ENCODE measurements at regions not wholly inside any gene's neighbourhood (a gene's known extent, or its start where the extent isn't known, plus 50 kb on each side); places are given as distances from the start of the nearest gene placed in this dataset.

DNA sequence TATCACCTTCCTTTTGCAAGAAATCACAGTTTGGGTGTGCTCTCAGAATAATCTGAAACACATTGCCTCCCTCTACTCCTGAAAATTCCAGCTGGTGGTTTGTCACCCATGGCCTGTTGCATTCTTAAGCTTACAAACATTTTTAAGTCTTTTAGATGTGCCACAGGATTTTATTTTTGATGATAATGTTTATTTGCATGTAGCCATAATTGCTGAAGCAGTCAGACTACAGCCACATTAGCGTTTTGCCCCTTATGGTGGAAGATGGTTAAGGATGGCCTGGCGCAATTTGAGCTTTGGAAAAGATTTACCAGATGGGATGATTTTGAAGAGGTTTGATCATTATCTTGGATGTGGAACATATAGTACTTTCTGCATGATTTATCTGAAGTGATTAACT lies 439.5 kb downstream of the MEIS1 start:
- intact Hi-C loops (cut with micrococcal nuclease) = no loop called here
- Mint-ChIP-seq H3K27me3 (no peaks in the 10 kb centered on the region), H3K4me1 (ENCODE audit: low read depth) (no peaks in the 10 kb centered on the region), H3K4me3 (no peak overlapping the region), H3K27ac (no peak overlapping the region), H3K9me3 (peaks cover 4% of the 10 kb centered on the region), H3K36me3 (no peaks in the 10 kb centered on the region)
- no peak for DNase-seq
- POLR2A ChIA-PET = no interaction called here
- CTCF ChIA-PET = no interaction called here

DNA sequence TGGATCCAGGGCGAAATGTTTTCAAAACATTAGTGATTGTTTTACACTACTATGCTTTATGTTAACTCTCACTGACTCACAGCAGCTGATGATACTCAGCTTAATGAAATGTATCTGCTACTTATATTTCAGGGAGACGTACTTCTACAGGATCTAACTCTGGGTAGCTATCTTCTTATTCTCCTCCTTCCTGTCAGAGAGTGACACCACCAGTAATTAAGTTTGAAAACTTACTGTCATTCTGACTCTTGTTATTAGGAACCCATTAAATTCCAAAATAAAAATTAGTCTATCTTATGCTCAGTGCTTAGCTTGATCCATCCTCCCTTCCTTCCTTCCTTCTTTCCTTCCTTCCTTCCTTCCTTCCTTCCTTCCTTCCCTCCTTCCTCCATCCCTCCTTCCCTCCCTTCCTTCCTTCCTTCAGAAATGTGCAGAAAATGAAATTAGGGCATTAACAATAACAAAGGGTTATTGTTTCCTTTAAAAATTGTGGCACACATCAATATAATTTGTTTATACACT lies 441.1 kb downstream of the MEIS1 start:
- Mint-ChIP-seq H3K27me3 (no peaks in the 10 kb centered on the region), H3K36me3 (no peaks in the 10 kb centered on the region), H3K9me3 (no peaks in the 10 kb centered on the region), H3K27ac (no peak overlapping the region), H3K4me3 (no peak overlapping the region), H3K4me1 (ENCODE audit: low read depth) (no peaks in the 10 kb centered on the region)
- POLR2A ChIA-PET = no interaction called here
- no peak for DNase-seq
- CTCF ChIA-PET = no interaction called here
- intact Hi-C loops (cut with micrococcal nuclease) = no loop called here

DNA sequence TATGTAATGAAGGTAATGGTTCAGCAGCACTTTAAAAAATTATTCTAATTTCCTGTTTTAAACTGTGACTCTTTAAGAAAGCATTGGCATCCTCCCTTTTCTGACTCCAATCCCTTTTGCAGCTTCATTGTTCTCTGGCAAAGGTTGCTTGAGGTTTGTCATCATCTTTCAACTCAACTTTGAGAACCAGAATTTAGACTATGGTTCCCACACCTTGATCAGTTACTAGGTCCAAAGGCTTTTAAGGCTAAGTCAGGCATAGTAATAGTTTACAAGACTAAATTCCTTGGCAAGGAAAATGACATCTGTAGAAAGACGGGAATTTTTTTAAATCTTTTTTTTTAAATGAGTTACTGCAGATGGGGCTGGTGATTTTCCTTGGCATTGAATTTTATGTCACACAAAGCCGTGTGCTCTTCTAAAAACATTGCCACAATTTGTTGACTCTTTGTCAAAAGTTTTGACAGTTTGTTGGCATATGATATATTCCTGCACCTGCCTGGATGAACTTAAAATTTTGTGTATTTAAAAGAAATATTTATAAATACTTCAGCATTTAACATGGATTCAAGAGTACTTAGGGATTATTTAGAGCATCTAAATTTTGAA lies 451.0 kb downstream of the MEIS1 start:
- H3K4me1 Mint-ChIP-seq (ENCODE audit: low read depth) = no peaks in the 10 kb centered on the region
- H3K27me3 Mint-ChIP-seq = peaks cover 2% of the 10 kb centered on the region
- no peak overlapping the region for H3K4me3 Mint-ChIP-seq
- H3K9me3 Mint-ChIP-seq = peaks cover 7% of the 10 kb centered on the region
- DNase-seq = no peak
- no peaks in the 10 kb centered on the region for H3K36me3 Mint-ChIP-seq
- intact Hi-C loops (cut with micrococcal nuclease) = no loop called here
- POLR2A ChIA-PET = no interaction called here
- CTCF ChIA-PET = no interaction called here
- no peak overlapping the region for H3K27ac Mint-ChIP-seq

DNA sequence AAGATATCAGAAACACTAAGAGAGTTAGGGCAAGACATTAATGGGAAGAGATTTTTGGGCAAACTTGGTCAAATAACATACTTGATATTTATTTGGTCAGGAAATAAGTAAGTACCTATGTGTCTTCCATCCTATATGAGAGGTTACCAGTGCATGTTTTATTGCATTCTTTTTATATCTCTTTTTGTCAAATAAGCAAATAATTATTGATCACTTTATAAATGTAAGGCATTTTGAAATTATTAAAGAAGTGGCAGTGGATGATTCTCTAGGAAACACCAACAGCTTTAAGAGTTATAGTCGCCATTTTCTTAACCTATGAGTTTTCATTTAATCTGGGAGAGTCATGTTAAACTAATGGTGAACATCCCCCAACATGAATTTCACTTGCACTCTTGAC lies 453.3 kb downstream of the MEIS1 start:
- Mint-ChIP-seq H3K4me3 (no peak overlapping the region), H3K9me3 (peaks cover 7% of the 10 kb centered on the region), H3K27ac (no peak overlapping the region), H3K4me1 (ENCODE audit: low read depth) (no peaks in the 10 kb centered on the region), H3K27me3 (peaks cover 2% of the 10 kb centered on the region), H3K36me3 (no peaks in the 10 kb centered on the region)
- CTCF ChIA-PET = no interaction called here
- intact Hi-C loops (cut with micrococcal nuclease) = no loop called here
- DNase-seq = no peak
- POLR2A ChIA-PET = no interaction called here

DNA sequence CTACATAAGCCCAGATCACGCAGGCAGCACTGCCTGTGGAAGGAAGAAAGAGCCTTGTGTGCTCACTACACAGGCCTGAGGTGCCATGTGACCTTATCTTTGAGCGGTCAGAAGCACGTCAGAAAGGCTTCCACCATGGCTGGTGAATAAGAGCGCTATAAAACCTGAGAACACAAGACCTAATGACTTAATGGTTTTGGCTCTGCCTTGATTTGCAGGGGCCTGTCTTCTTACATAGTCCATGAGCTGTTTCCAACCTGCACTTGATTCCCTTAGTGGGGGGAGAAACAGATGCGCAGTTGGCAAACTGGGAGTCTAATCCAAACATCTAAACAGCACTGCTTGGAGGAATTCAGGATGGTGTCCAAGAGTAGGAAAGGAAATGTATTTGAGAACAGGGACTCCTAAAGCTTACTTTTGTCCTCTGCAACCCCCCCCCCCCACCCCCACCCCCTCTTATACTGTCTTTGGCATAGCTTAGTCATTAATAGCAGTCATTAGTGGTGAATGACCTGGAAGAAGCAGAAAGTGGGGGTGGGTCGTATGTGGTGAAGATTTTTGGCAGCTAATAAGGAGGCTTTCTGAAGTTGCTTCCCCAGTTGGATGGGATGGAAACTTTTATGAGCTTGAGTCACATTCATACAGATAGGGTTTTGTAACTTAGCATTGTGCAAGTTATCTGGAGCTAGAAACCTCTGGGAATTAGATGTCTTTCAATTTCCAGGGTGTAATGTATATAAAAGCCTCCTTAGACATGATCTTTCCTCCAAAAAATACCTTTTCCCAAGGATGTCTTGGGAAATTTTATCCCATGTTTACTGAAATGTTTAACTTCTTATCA lies 454.1 kb downstream of the MEIS1 start:
- H3K27me3 Mint-ChIP-seq = peaks cover 2% of the 10 kb centered on the region

DNA sequence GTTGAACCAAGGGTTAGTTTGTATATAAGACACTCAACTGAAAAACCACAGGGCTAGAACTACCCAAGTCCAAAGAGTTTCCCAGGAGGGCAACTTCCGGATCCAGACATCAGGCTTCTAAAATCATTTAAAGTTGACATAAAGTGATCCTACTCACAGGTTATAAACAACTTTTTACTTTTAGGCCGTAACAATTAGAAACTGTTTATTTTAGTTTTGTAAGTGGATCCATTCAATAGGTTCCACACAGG lies 454.6 kb downstream of the MEIS1 start:
- H3K27me3 Mint-ChIP-seq = peaks cover 2% of the 10 kb centered on the region

More for the DNA sequence above, 454.1 kb downstream of the MEIS1 start:
- intact Hi-C loops (cut with micrococcal nuclease) = no loop called here
- no peak overlapping the region for H3K4me3 Mint-ChIP-seq
- no peak for DNase-seq
- no peaks in the 10 kb centered on the region for H3K4me1 Mint-ChIP-seq (ENCODE audit: low read depth)
- ChIA-PET POLR2A (no interaction called here), CTCF (no interaction called here)
- H3K27ac Mint-ChIP-seq = no peak overlapping the region
- no peaks in the 10 kb centered on the region for H3K36me3 Mint-ChIP-seq
- peaks cover 7% of the 10 kb centered on the region for H3K9me3 Mint-ChIP-seq

DNA sequence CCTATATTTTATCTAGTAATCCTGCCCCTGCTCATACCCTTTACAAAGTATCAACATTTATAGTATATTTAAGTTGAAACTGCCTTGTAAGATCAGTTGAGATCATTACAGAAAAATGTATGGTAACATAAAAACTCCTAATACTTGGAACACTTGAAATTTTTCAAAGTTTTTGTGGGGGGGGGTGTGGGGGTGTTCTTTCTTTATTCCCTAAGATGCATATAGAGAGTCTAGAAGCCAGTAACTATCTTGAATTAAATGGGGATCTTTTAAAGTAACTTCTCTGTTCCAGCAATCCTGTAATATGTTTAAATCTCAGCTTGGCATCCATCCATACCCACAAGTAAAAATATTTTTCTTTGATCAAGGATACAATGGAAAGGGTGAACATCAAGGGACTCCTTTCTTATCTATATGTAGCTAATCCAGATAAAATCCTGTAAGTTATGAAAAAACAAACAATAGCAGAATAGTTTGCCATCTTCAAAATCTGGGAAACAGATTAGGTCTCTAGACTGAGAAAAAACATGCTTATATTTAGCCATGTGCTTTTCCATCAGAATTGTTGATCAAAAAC lies 455.3 kb downstream of the MEIS1 start:
- CTCF ChIA-PET = no interaction called here
- no peak overlapping the region for H3K4me3 Mint-ChIP-seq

More for the DNA sequence above, 454.6 kb downstream of the MEIS1 start:
- Mint-ChIP-seq H3K4me3 (no peak overlapping the region), H3K27ac (no peak overlapping the region), H3K4me1 (ENCODE audit: low read depth) (no peaks in the 10 kb centered on the region), H3K36me3 (no peaks in the 10 kb centered on the region), H3K9me3 (peaks cover 7% of the 10 kb centered on the region)
- CTCF ChIA-PET = no interaction called here
- intact Hi-C loops (cut with micrococcal nuclease) = no loop called here
- POLR2A ChIA-PET = no interaction called here
- no peak for DNase-seq

DNA sequence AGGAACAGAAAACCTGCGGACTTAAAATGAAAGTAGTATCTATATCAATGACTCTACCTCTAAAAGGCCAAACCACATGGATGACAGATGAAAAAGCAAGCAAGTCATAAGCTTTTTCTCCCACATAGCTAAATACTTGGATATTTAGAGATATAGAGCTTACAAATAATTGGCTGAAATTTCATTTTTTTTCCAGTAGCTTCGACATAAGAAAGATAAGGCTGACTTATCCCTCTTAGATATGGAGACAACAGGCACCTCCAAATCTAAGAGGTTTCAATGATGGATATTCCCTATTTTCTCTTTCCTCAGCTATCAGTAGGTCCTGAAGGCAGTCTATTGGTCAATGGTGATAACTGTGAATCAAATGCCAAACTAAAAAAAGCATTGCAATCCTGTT lies 460.3 kb downstream of the MEIS1 start:
- no peaks in the 10 kb centered on the region for H3K36me3 Mint-ChIP-seq
- H3K4me3 Mint-ChIP-seq = no peak overlapping the region
- ChIA-PET POLR2A (no interaction called here), CTCF (no interaction called here)
- H3K9me3 Mint-ChIP-seq = no peaks in the 10 kb centered on the region
- H3K27ac Mint-ChIP-seq = no peak overlapping the region
- intact Hi-C loops (cut with micrococcal nuclease) = no loop called here
- no peaks in the 10 kb centered on the region for H3K4me1 Mint-ChIP-seq (ENCODE audit: low read depth)
- no peak for DNase-seq
- H3K27me3 Mint-ChIP-seq = no peaks in the 10 kb centered on the region

More for the DNA sequence above, 455.3 kb downstream of the MEIS1 start:
- POLR2A ChIA-PET = no interaction called here
- Mint-ChIP-seq H3K36me3 (no peaks in the 10 kb centered on the region), H3K27me3 (peaks cover 2% of the 10 kb centered on the region), H3K4me1 (ENCODE audit: low read depth) (no peaks in the 10 kb centered on the region), H3K9me3 (peaks cover 5% of the 10 kb centered on the region), H3K27ac (no peak overlapping the region)
- no peak for DNase-seq
- intact Hi-C loops (cut with micrococcal nuclease) = no loop called here

DNA sequence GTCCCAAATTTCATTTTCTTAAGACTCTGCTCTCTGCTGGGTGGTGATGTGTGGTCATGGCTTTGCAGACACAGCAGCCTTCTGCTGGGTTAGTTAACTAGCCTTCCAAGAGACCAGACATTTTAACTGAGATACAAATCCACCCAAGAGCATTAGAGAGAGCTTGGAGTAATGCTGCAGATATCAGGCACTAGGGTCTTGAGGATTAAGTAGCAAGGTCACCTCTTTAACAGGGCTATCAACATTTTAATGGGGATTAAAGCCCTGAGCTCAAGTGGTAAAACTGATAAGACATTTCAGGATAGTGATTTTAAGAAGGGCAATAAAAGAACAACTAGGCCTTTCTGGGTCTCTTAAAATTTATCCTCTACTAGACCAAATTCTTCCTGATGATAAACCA lies 461.2 kb downstream of the MEIS1 start:
- Mint-ChIP-seq H3K4me1 (ENCODE audit: low read depth) (no peaks in the 10 kb centered on the region), H3K9me3 (no peaks in the 10 kb centered on the region), H3K27ac (no peak overlapping the region), H3K27me3 (no peaks in the 10 kb centered on the region), H3K4me3 (no peak overlapping the region), H3K36me3 (no peaks in the 10 kb centered on the region)
- no peak for DNase-seq
- ChIA-PET CTCF (no interaction called here), POLR2A (no interaction called here)
- intact Hi-C loops (cut with micrococcal nuclease) = no loop called here

DNA sequence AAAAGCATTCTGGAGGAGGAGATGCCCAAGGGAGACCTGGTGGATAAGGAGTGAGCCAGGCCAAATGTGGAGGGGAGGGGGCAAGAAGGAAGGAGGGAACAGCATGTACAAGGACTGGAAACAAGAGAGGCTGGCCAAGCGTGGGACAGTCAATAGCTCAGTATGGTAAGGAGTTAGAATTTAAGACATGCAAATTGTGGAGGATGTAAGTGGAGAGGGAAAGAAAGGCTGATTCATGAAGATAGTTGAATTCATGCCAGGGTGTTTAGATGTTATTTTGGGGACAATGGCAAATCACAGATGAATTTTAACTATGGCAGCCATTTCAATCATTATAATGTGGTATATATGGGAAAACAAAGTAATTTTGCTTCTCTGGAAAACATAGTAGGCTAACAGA lies 462.3 kb downstream of the MEIS1 start:
- Mint-ChIP-seq H3K4me3 (no peak overlapping the region), H3K36me3 (no peaks in the 10 kb centered on the region), H3K27ac (no peak overlapping the region), H3K27me3 (no peaks in the 10 kb centered on the region), H3K4me1 (ENCODE audit: low read depth) (no peaks in the 10 kb centered on the region), H3K9me3 (no peaks in the 10 kb centered on the region)
- CTCF ChIA-PET = no interaction called here
- intact Hi-C loops (cut with micrococcal nuclease) = no loop called here
- POLR2A ChIA-PET = no interaction called here
- DNase-seq = no peak

DNA sequence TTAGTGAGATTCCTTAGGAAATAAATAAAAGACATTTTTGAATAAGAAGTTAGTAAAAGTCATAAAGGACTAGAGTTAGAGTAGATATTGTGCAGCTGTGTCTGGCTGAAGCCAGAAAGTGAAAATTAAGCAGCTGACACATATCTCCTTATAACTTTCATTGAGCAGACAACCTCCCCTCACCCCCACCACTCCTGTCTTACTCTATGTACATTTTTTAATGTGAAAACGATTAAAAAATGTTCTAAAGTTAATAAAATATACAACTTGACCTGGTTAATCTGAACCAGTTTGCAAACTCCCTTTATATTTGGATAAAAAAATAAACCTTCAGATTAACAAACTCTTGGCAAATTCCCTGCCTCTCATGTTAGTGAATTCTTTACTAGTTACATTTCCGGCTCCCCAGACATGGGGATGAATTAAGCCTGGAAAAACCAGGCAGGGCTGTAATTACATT lies 462.8 kb downstream of the MEIS1 start:
- intact Hi-C loops (cut with micrococcal nuclease) = no loop called here

DNA sequence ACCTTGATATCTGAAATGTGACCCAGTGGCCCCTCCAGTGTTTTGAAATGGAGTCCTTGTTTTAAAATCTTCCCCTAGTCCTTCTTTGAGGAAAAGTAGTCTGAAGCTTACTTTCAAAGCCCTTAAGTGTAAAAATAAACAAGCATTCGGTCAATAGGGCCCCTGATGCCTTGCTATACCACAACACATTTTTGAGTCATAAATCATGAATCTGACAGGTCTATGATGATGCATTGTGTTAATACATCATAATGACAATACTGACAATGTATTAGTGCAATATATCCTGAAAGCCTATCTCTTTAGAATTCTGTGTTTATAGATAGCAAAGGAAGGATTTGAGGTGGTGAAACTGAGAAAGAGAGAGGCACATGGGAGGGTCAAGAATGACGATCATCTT lies 464.2 kb downstream of the MEIS1 start:
- Mint-ChIP-seq H3K27ac (no peak overlapping the region), H3K4me1 (ENCODE audit: low read depth) (no peaks in the 10 kb centered on the region), H3K27me3 (no peaks in the 10 kb centered on the region), H3K36me3 (no peaks in the 10 kb centered on the region), H3K9me3 (peaks cover 3% of the 10 kb centered on the region), H3K4me3 (no peak overlapping the region)
- DNase-seq = no peak
- ChIA-PET CTCF (no interaction called here), POLR2A (no interaction called here)
- intact Hi-C loops (cut with micrococcal nuclease) = no loop called here

More for the DNA sequence above, 462.8 kb downstream of the MEIS1 start:
- no peak overlapping the region for H3K4me3 Mint-ChIP-seq
- DNase-seq = no peak
- no peaks in the 10 kb centered on the region for H3K4me1 Mint-ChIP-seq (ENCODE audit: low read depth)
- H3K36me3 Mint-ChIP-seq = no peaks in the 10 kb centered on the region
- no peaks in the 10 kb centered on the region for H3K27me3 Mint-ChIP-seq
- no peaks in the 10 kb centered on the region for H3K9me3 Mint-ChIP-seq
- POLR2A ChIA-PET = no interaction called here
- CTCF ChIA-PET = no interaction called here
- no peak overlapping the region for H3K27ac Mint-ChIP-seq

DNA sequence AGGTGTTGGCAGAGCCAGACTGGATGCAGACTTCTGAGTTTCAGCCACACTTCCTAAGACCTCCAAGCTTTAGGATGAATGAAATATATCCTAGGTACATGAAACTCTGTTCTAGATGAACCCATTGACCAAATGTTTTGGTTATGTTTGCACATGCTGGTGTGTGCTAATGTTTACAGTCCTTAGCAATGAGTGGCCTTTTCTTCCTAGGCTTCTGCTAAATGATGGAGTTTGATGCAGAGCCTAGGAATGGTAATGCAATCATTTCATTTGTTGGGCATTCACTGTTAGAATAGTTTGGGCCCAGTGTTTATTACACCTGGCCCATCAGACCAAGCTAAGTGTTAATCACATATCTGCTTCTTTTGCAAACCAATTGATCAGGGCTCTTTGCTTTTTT lies 464.7 kb downstream of the MEIS1 start:
- Mint-ChIP-seq H3K4me1 (ENCODE audit: low read depth) (no peaks in the 10 kb centered on the region), H3K9me3 (peaks cover 3% of the 10 kb centered on the region), H3K27me3 (no peaks in the 10 kb centered on the region), H3K4me3 (no peak overlapping the region), H3K27ac (no peak overlapping the region), H3K36me3 (no peaks in the 10 kb centered on the region)
- no peak for DNase-seq
- intact Hi-C loops (cut with micrococcal nuclease) = no loop called here
- CTCF ChIA-PET = no interaction called here
- POLR2A ChIA-PET = no interaction called here

Measured in activated CD4-positive, alpha-beta memory T cell treated with anti-CD3 and anti-CD28 coated beads for 36 hours (primary cell).